ENCODE measurements at regions not wholly inside any gene's neighbourhood (a gene's known extent, or its start where the extent isn't known, plus 50 kb on each side); places are given as distances from the start of the nearest gene placed in this dataset.

DNA sequence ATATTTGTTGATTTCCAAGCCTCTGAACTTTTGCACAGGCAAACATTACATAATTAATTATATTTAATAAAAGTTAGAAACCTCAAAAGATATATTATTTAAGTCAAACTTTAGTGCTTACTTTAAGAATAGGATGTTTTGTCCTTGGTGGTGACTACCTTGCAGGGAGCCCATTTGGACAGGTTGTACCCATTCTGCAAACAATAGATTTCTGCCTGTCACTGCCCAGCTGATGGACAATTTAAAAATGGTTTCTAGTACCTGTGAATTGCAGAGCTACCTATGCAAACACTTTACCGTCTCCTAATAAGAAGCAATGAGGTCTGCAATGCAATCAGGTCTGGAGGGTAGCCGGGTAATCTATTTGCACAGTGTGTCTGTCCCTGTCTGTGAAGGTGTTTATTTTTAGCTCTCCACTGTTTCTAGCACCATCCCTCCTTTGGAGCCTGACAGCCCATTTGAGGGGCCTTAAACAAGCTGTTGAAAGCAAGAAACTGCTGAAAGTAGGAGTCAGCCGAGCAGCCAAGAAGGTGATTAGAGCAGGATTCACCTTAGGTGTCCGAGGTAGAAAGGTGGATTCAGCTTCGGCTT, 556.2 kb upstream of the CFAP20DC start:
- no peak overlapping the region for H3K27ac ChIP-seq
- no peak overlapping the region for H3K4me2 ChIP-seq
- no peak overlapping the region for H3K9ac ChIP-seq
- no peaks in the 10 kb centered on the region for H3K27me3 ChIP-seq
- H3K9me3 ChIP-seq (replicated peaks in 1 of 11), result no peaks in the 10 kb centered on the region
- no peaks in the 10 kb centered on the region for H4K20me1 ChIP-seq
- H3K4me3 ChIP-seq, result no peak overlapping the region
- peaks cover 0 to 7% (median 2%) of the 10 kb centered on the region in 10 experiments; a peak in 5 of 20 replicates for H3K4me1 ChIP-seq
- no peaks in the 10 kb centered on the region for H3K36me3 ChIP-seq
- TF ChIP-seq Cebpa-rat (IDR thresholded peaks at IDR 0.05), result no peak

GRCh38 chr3:59605318-59605717, 555.5 kb upstream of the CFAP20DC start:
- H3K9me3 ChIP-seq (replicated peaks in 1 of 11), result no peaks in the 10 kb centered on the region

DNA sequence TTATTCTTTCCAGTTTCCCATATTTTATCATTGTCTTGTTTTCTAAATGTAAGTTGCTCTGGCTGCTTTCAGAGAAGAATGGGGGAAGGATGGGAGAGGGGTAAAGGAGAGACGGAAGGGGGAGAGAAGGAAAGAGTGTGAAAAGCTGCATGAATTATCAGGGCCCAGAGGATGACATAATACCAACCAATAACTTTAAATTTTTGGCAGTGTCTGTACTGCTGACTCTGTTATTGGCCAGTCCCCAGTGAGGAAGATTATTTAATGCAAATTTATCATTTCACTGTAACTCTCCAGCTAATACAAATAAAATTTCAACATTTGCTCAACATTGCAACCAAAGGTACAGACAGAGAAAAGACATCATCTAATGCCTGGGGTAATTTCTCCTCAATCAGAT, 551.7 kb upstream of the CFAP20DC start:
- Histone ChIP-seq H3K9ac (no peak overlapping the region), H3K9me3 (replicated peaks in 1 of 11) (peaks cover 0 to 7% (median 0%) of the 10 kb centered on the region in 11 experiments; a peak in 2 of 22 replicates), H3K4me2 (no peak overlapping the region), H3K27ac (no peak overlapping the region), H3K4me3 (no peak overlapping the region), H3K27me3 (no peaks in the 10 kb centered on the region), H3K36me3 (no peaks in the 10 kb centered on the region), H4K20me1 (no peaks in the 10 kb centered on the region), H3K4me1 (no peaks in the 10 kb centered on the region)
- no peak for TF ChIP-seq Cebpa-rat (IDR thresholded peaks at IDR 0.05)

More at GRCh38 chr3:59605318-59605717, 555.5 kb upstream of the CFAP20DC start:
- Histone ChIP-seq H3K4me3 (no peak overlapping the region), H3K9ac (no peak overlapping the region), H3K27ac (no peak overlapping the region), H4K20me1 (no peaks in the 10 kb centered on the region), H3K36me3 (no peaks in the 10 kb centered on the region), H3K27me3 (no peaks in the 10 kb centered on the region), H3K4me1 (peaks cover 0 to 7% (median 2%) of the 10 kb centered on the region in 10 experiments; a peak in 5 of 20 replicates), H3K4me2 (no peak overlapping the region)
- TF ChIP-seq Cebpa-rat (IDR thresholded peaks at IDR 0.05), result no peak

- Histone ChIP-seq H3K4me3 (no peak overlapping the region), H3K27ac (no peak overlapping the region), H3K4me1 (no peaks in the 10 kb centered on the region), H4K20me1 (no peaks in the 10 kb centered on the region), H3K9me3 (replicated peaks in 1 of 11) (peaks cover 2 to 10% (median 4%) of the 10 kb centered on the region in 11 experiments; a peak in 18 of 22 replicates), H3K36me3 (no peaks in the 10 kb centered on the region), H3K4me2 (no peak overlapping the region), H3K27me3 (no peaks in the 10 kb centered on the region), H3K9ac (no peak overlapping the region)
- no peak for TF ChIP-seq Cebpa-rat (IDR thresholded peaks at IDR 0.05)
Observed at GRCh38 chr3:59600631-59601030, 550.8 kb upstream of the CFAP20DC start.

DNA sequence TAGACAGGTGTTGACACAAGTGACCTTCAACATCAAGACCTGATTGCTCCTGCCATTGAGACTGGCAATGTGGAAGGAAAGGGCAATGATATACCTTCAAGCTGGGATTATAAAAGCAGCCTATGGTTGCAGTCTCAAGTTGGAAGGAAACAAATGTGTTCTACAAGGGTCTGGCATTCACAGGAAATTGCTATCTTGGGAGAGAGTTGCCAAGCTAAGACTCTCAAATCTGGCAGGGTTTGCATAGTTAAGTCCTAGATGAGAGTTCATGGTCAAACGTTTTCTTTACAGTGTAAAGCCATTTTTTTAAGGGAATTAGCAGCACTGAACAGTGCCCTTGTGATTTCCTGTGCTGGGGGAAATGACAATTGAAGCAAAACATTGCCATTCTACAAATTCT, 546.9 kb upstream of the CFAP20DC start:
- Histone ChIP-seq H3K27me3 (no peaks in the 10 kb centered on the region), H4K20me1 (no peaks in the 10 kb centered on the region), H3K27ac (no peak overlapping the region), H3K36me3 (no peaks in the 10 kb centered on the region), H3K4me3 (no peak overlapping the region), H3K9me3 (replicated peaks in 1 of 11) (peaks cover 8 to 17% (median 12%) of the 10 kb centered on the region in 11 experiments; a peak in 19 of 22 replicates), H3K9ac (no peak overlapping the region), H3K4me1 (no peaks in the 10 kb centered on the region), H3K4me2 (0 out of 22 replicates have a peak overlapping the region, but pooled peaks of 1 of the 11 experiments have one; percentile 4)
- no peak for TF ChIP-seq Cebpa-rat (IDR thresholded peaks at IDR 0.05)

GRCh38 chr3:59595830-59596229, 546.0 kb upstream of the CFAP20DC start:
- H4K20me1 ChIP-seq, result no peaks in the 10 kb centered on the region
- H3K9ac ChIP-seq, result no peak overlapping the region
- peaks cover 8 to 17% (median 12%) of the 10 kb centered on the region in 11 experiments; a peak in 19 of 22 replicates for H3K9me3 ChIP-seq (replicated peaks in 1 of 11)
- no peak overlapping the region for H3K4me2 ChIP-seq
- no peaks in the 10 kb centered on the region for H3K27me3 ChIP-seq
- H3K4me1 ChIP-seq, result no peaks in the 10 kb centered on the region
- no peak for TF ChIP-seq Cebpa-rat (IDR thresholded peaks at IDR 0.05)
- no peak overlapping the region for H3K4me3 ChIP-seq
- H3K27ac ChIP-seq, result no peak overlapping the region
- no peaks in the 10 kb centered on the region for H3K36me3 ChIP-seq

- H3K4me1 ChIP-seq, result no peaks in the 10 kb centered on the region
- no peaks in the 10 kb centered on the region for H3K27me3 ChIP-seq
- H3K4me2 ChIP-seq, result no peak overlapping the region
- TF ChIP-seq Cebpa-rat (IDR thresholded peaks at IDR 0.05), result no peak
- H3K4me3 ChIP-seq, result no peak overlapping the region
- no peak overlapping the region for H3K9ac ChIP-seq
- H3K36me3 ChIP-seq, result no peaks in the 10 kb centered on the region
- H4K20me1 ChIP-seq, result no peaks in the 10 kb centered on the region
- H3K27ac ChIP-seq, result no peak overlapping the region
- peaks cover 8 to 17% (median 12%) of the 10 kb centered on the region in 11 experiments; a peak in 19 of 22 replicates for H3K9me3 ChIP-seq (replicated peaks in 1 of 11)
Observed at GRCh38 chr3:59593380-59593779, 543.6 kb upstream of the CFAP20DC start.

GRCh38 chr3:59580996-59581395, 531.2 kb upstream of the CFAP20DC start:
- no peaks in the 10 kb centered on the region for H3K36me3 ChIP-seq
- H3K27me3 ChIP-seq, result no peaks in the 10 kb centered on the region
- no peak overlapping the region for H3K27ac ChIP-seq
- no peak overlapping the region for H3K9ac ChIP-seq
- no peaks in the 10 kb centered on the region for H4K20me1 ChIP-seq
- no peak overlapping the region for H3K4me3 ChIP-seq
- no peak for TF ChIP-seq Cebpa-rat (IDR thresholded peaks at IDR 0.05)
- H3K4me2 ChIP-seq, result no peak overlapping the region
- peaks cover 0 to 6% (median 2%) of the 10 kb centered on the region in 10 experiments; a peak in 6 of 20 replicates for H3K4me1 ChIP-seq
- peaks cover 2 to 17% (median 8%) of the 10 kb centered on the region in 11 experiments; a peak in 19 of 22 replicates for H3K9me3 ChIP-seq (replicated peaks in 1 of 11)

DNA sequence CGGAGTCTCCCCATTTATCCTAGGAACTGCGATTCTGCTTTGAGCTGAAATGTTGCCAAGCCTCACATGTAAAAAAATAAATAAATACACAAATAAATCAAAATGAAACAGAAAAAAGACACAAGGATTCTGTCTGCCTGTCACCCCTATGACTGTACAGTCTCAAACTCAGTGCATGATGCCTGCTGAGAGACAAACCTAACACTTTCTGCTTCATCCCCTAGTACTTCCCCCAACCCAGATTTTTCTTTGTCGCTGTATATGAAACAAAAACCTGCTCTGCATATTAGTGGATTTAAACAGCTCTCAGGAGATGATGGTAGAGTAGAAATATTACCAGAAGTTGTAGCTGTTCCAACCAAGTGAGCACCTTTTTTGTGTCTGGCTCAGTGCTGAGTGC, 530.7 kb upstream of the CFAP20DC start:
- Histone ChIP-seq H3K27ac (no peak overlapping the region), H3K27me3 (no peaks in the 10 kb centered on the region), H3K4me2 (no peak overlapping the region), H3K4me3 (no peak overlapping the region), H3K36me3 (no peaks in the 10 kb centered on the region), H3K9ac (no peak overlapping the region), H3K4me1 (peaks cover 0 to 6% (median 2%) of the 10 kb centered on the region in 10 experiments; a peak in 6 of 20 replicates), H3K9me3 (replicated peaks in 1 of 11) (peaks cover 0 to 12% (median 4%) of the 10 kb centered on the region in 11 experiments; a peak in 9 of 22 replicates), H4K20me1 (no peaks in the 10 kb centered on the region)
- no peak for TF ChIP-seq Cebpa-rat (IDR thresholded peaks at IDR 0.05)

GRCh38 chr3:59578129-59578528, 528.3 kb upstream of the CFAP20DC start:
- H3K9ac ChIP-seq, result no peak overlapping the region
- H3K4me1 ChIP-seq, result peaks cover 0 to 6% (median 2%) of the 10 kb centered on the region in 10 experiments; a peak in 7 of 20 replicates
- H3K27me3 ChIP-seq, result no peaks in the 10 kb centered on the region
- no peak overlapping the region for H3K4me3 ChIP-seq
- no peak overlapping the region for H3K4me2 ChIP-seq
- no peak overlapping the region for H3K27ac ChIP-seq
- H3K36me3 ChIP-seq, result no peaks in the 10 kb centered on the region
- H3K9me3 ChIP-seq (replicated peaks in 1 of 11), result peaks cover 0 to 9% (median 2%) of the 10 kb centered on the region in 11 experiments; a peak in 6 of 22 replicates
- no peak for TF ChIP-seq Cebpa-rat (IDR thresholded peaks at IDR 0.05)
- no peaks in the 10 kb centered on the region for H4K20me1 ChIP-seq
